ENCODE measurements at regions not wholly inside any gene's neighbourhood (a gene's known extent, or its start where the extent isn't known, plus 50 kb on each side); places are given as distances from the start of the nearest gene placed in this dataset.

GRCh38 chr17:65312718-65313377, 175.7 kb downstream of the RGS9 start:
- POLR2A ChIA-PET = no interaction called here
- Histone ChIP-seq H3K27ac (ENCODE audit: low read depth, low read length) (no peak overlapping the region), H3K9me3 (ENCODE audit: control insufficient read depth, insufficient read depth, low read length) (no peaks in the 10 kb centered on the region), H3K4me3 (ENCODE audit: low read depth, low read length) (no peak overlapping the region), H3K27me3 (ENCODE audit: control insufficient read depth, insufficient read depth, low read length) (peaks cover 28% of the 10 kb centered on the region)
- no peak for DNase-seq (ENCODE audit: low read depth, low spot score)
- TF ChIP-seq CTCF (IDR thresholded peaks at IDR 0.05; ENCODE audit: low read depth, low read length) = no peak
- CTCF ChIA-PET = interaction anchor here (1.6 kb wide), 1 partner anchor 19 kb away, joined by 5 read pairs; no protein-coding TSS in a partner anchor

- CTCF ChIA-PET = interaction anchor here (1.6 kb wide), 1 partner anchor 17 kb away, joined by 5 read pairs; no protein-coding TSS in a partner anchor
- no peak for TF ChIP-seq CTCF (IDR thresholded peaks at IDR 0.05; ENCODE audit: low read depth, low read length)
Observed at GRCh38 chr17:65311261-65311660, 174.1 kb downstream of the RGS9 start.

GRCh38 chr17:65307961-65308316, 170.8 kb downstream of the RGS9 start:
- POLR2A ChIA-PET = no interaction called here

More at GRCh38 chr17:65311261-65311660, 174.1 kb downstream of the RGS9 start:
- Histone ChIP-seq H3K9me3 (ENCODE audit: control insufficient read depth, insufficient read depth, low read length) (no peaks in the 10 kb centered on the region), H3K27me3 (ENCODE audit: control insufficient read depth, insufficient read depth, low read length) (peaks cover 23% of the 10 kb centered on the region), H3K4me3 (ENCODE audit: low read depth, low read length) (no peak overlapping the region), H3K27ac (ENCODE audit: low read depth, low read length) (no peak overlapping the region)
- no peak for DNase-seq (ENCODE audit: low read depth, low spot score)
- POLR2A ChIA-PET = no interaction called here

GRCh38 chr17:65307081-65307960, 170.2 kb downstream of the RGS9 start:
- no peak for DNase-seq (ENCODE audit: low read depth, low spot score)
- Histone ChIP-seq H3K27me3 (ENCODE audit: control insufficient read depth, insufficient read depth, low read length) (peaks cover 22% of the 10 kb centered on the region), H3K9me3 (ENCODE audit: control insufficient read depth, insufficient read depth, low read length) (peaks cover 4% of the 10 kb centered on the region; the same call in 1 of the 2 replicates), H3K27ac (ENCODE audit: low read depth, low read length) (no peak overlapping the region), H3K4me3 (ENCODE audit: low read depth, low read length) (no peak overlapping the region)
- CTCF ChIA-PET = no interaction called here
- no peak for TF ChIP-seq CTCF (IDR thresholded peaks at IDR 0.05; ENCODE audit: low read depth, low read length)
- POLR2A ChIA-PET = no interaction called here

More at GRCh38 chr17:65307961-65308316, 170.8 kb downstream of the RGS9 start:
- no peak overlapping the region for H3K27ac ChIP-seq (ENCODE audit: low read depth, low read length)
- peaks cover 4% of the 10 kb centered on the region; the same call in 1 of the 2 replicates for H3K9me3 ChIP-seq (ENCODE audit: control insufficient read depth, insufficient read depth, low read length)
- CTCF ChIA-PET = no interaction called here
- no peak for TF ChIP-seq CTCF (IDR thresholded peaks at IDR 0.05; ENCODE audit: low read depth, low read length)
- peaks cover 22% of the 10 kb centered on the region for H3K27me3 ChIP-seq (ENCODE audit: control insufficient read depth, insufficient read depth, low read length)
- H3K4me3 ChIP-seq (ENCODE audit: low read depth, low read length) = no peak overlapping the region
- no peak for DNase-seq (ENCODE audit: low read depth, low spot score)

GRCh38 chr17:65305778-65306177, 168.6 kb downstream of the RGS9 start:
- H3K27me3 ChIP-seq (ENCODE audit: control insufficient read depth, insufficient read depth, low read length) = peaks cover 18% of the 10 kb centered on the region

More at GRCh38 chr17:65305778-65306177, 168.6 kb downstream of the RGS9 start:
- ChIA-PET CTCF (interaction anchor here (1.0 kb wide), 1 partner anchor 11 kb away, joined by 4 read pairs; no protein-coding TSS in a partner anchor), POLR2A (interaction anchor here (0.5 kb wide), 1 partner anchor 728 kb away, joined by 3 read pairs; no protein-coding TSS in a partner anchor)
- Histone ChIP-seq H3K9me3 (ENCODE audit: control insufficient read depth, insufficient read depth, low read length) (peaks cover 4% of the 10 kb centered on the region; the same call in 1 of the 2 replicates), H3K4me3 (ENCODE audit: low read depth, low read length) (no peak overlapping the region), H3K27ac (ENCODE audit: low read depth, low read length) (no peak overlapping the region)
- no peak for TF ChIP-seq CTCF (IDR thresholded peaks at IDR 0.05; ENCODE audit: low read depth, low read length)
- no peak for DNase-seq (ENCODE audit: low read depth, low spot score)
